Bronchial epithelial cell (primary cell): ENCODE measurements at regions not wholly inside any gene's neighbourhood (a gene's known extent, or its start where the extent isn't known, plus 50 kb on each side); places are given as distances from the start of the nearest gene placed in this dataset.

Experiments used
- DNase-seq: peaks from one replicate; pipeline ENCODE4 v3.0.0-alpha.2; 2010; ENCODE audit warnings: low read depth
- FAIRE-seq: peaks from 2 replicates; lab custom pipeline; 2011; peaks lifted over from hg19 to GRCh38; lab: Jason Lieb, UNC
- H3K27me3 ChIP-seq: 2 replicates; pipeline ENCODE4 v1.5.1; 2011; ENCODE audit warnings: low read length; ENCODE audit not compliant: control insufficient read depth, insufficient read depth
- H3K36me3 ChIP-seq: 2 replicates; pipeline ENCODE4 v1.5.1; 2011; ENCODE audit warnings: low read length; ENCODE audit not compliant: control insufficient read depth, insufficient read depth
- H3K4me3 ChIP-seq: 2 replicates; pipeline ENCODE4 v1.5.1; 2011; ENCODE audit warnings: mild to moderate bottlenecking, low read depth, low read length, control low read depth
- TF ChIP-seq, protein P1 (sequence below): IDR thresholded peaks from 2 replicates; pipeline ENCODE4 v1.5.1; 2011; ENCODE audit warnings: mild to moderate bottlenecking, moderate library complexity, low read length, control low read depth, inconsistent platforms; ENCODE audit not compliant: insufficient read depth, severe bottlenecking

DNA sequence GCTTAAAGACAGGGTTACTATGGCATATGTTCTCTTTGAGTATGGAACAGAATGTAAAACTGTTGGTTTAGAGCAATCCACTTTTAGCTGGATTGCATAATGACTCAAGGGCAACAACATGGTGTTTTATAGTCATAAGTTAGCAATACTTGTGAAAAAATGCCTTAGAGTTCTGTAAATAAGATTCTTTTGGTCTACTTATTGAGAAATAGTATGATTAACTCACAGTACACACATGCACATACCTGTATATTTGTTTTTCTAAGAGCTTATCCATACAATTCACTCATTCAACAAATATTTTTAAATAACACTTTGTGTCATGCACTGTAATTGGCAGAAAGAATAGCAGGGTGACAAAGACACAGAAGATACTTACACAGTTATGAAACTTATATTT, 1415.5 kb downstream of the PCDH7 start:
- no peak overlapping the region for H3K4me3 ChIP-seq
- H3K27me3 ChIP-seq: no peaks in the 10 kb centered on the region
- no peaks in the 10 kb centered on the region for H3K36me3 ChIP-seq
- FAIRE-seq (no peak), DNase-seq (peak; percentile 98)
- TF ChIP-seq, protein P1, sequence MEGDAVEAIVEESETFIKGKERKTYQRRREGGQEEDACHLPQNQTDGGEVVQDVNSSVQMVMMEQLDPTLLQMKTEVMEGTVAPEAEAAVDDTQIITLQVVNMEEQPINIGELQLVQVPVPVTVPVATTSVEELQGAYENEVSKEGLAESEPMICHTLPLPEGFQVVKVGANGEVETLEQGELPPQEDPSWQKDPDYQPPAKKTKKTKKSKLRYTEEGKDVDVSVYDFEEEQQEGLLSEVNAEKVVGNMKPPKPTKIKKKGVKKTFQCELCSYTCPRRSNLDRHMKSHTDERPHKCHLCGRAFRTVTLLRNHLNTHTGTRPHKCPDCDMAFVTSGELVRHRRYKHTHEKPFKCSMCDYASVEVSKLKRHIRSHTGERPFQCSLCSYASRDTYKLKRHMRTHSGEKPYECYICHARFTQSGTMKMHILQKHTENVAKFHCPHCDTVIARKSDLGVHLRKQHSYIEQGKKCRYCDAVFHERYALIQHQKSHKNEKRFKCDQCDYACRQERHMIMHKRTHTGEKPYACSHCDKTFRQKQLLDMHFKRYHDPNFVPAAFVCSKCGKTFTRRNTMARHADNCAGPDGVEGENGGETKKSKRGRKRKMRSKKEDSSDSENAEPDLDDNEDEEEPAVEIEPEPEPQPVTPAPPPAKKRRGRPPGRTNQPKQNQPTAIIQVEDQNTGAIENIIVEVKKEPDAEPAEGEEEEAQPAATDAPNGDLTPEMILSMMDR: no peak

DNA sequence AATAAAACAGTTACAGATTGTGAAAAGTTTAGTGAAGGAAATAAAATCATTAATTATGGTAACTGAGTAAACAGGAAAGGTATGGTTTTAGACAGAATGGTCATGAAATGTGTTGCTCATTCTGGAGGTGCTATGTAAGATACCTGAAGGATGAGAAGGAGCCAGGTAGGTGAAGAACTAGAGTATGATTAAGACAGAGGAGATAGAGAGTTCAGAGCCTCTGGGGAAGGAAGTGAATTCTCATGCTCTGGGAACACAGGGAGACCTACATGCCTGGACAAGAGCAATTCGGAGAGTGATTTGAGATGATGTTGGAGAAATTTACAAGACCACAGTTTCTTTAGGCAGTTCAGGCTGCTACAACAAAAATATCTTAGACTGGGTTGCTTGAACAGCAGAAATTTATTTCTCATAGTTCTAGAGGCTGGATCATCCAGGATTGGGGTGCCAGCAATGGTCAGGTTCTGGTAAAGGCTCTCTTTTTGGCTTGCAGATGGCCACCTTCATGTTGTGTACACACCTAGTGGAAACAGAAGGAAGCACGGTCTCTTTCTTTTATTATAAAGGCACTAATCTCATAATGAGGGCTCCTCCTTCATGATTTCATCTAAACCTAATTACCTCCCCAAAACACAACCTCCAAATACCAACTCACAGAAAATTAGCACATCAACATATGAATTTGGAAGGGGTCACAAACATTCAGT, 1416.1 kb downstream of the PCDH7 start:
- FAIRE-seq (peak; percentile 62), DNase-seq (peak; percentile 98)
- no peaks in the 10 kb centered on the region for H3K36me3 ChIP-seq
- TF ChIP-seq, protein P1: peak; percentile 44
- H3K27me3 ChIP-seq: no peaks in the 10 kb centered on the region
- H3K4me3 ChIP-seq: no peak overlapping the region

DNA sequence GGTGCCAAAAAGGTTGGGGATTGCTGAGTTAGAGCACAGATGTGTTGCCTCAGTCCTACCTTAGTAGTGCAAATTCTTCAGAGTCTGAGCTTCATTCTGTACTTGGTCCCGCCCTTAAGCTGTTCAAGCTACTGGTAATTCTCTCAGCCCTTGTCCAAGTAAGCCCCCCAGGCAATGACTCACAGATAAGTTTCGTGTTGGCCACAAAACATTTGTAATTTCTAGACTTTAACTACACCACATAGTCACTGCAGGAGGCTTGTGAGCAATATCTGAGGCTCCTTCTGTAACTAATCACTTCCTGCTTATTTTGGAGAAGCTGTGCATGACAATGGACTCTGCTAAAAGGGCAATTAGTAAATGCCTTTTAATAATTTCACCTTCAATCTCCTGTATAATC, 1420.5 kb downstream of the PCDH7 start:
- TF ChIP-seq, protein P1: no peak
- H3K27me3 ChIP-seq: no peaks in the 10 kb centered on the region
- H3K36me3 ChIP-seq: no peaks in the 10 kb centered on the region
- H3K4me3 ChIP-seq: no peak overlapping the region
- DNase-seq (peak; percentile 98), FAIRE-seq (peak; percentile 70)

GRCh38 chr4:32142075-32142474, 1421.9 kb downstream of the PCDH7 start:
- no peak for DNase-seq
- Histone ChIP-seq H3K4me3 (no peak overlapping the region), H3K36me3 (no peaks in the 10 kb centered on the region), H3K27me3 (no peaks in the 10 kb centered on the region)
- FAIRE-seq: no peak
- TF ChIP-seq, protein P1: no peak

DNA sequence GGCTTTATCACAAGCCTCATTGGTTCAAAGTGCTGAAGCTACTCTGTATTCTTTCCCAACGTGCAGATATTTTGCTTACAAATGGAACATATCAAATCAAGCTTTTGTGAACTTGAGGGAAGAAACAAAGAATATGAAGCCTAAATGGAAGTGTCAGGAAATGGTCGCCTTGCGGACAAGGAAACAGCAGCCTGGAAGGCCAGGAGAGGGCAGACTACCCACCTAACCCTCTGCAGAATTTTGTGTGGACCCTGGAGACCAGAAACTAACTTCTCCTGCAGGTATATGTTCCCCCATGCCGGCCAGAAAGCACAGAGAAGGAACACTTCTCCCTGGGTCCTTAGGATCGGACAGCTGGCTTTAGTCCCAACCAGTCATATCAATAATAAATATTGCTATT, 1425.8 kb downstream of the PCDH7 start:
- DNase-seq: no peak
- no peak for FAIRE-seq
- Histone ChIP-seq H3K36me3 (no peaks in the 10 kb centered on the region), H3K27me3 (no peaks in the 10 kb centered on the region), H3K4me3 (no peak overlapping the region)
- TF ChIP-seq, protein P1: no peak

GRCh38 chr4:32147446-32148085, 1427.4 kb downstream of the PCDH7 start:
- no peak for DNase-seq
- H3K27me3 ChIP-seq: no peaks in the 10 kb centered on the region
- peak overlapping the region; percentile 1 for H3K4me3 ChIP-seq
- TF ChIP-seq, protein P1: no peak
- no peaks in the 10 kb centered on the region for H3K36me3 ChIP-seq
- no peak for FAIRE-seq
